ENCODE measurements at regions not wholly inside any gene's neighbourhood (a gene's known extent, or its start where the extent isn't known, plus 50 kb on each side); places are given as distances from the start of the nearest gene placed in this dataset.

DNA sequence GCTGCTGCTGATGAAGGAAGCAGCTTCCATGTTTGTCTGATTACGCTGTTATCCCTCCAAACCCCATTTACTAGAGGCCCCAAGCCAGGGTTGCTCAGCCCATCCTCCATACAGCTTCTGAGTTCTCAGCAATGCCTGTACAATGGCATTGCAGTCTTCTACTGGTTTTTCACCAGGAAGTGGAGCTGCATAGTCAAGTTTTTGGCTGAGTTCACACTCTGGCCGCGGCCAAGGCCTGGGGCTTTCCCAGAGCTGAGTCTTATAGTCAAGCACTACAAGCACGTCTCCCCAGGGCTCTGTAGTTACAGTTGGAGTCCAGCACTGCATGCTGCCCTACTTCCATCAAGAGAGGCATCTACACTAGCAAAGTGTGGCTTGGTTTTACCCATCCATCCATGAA lies 182.5 kb downstream of the POU4F1 start:
- no peak for DNase-seq

DNA sequence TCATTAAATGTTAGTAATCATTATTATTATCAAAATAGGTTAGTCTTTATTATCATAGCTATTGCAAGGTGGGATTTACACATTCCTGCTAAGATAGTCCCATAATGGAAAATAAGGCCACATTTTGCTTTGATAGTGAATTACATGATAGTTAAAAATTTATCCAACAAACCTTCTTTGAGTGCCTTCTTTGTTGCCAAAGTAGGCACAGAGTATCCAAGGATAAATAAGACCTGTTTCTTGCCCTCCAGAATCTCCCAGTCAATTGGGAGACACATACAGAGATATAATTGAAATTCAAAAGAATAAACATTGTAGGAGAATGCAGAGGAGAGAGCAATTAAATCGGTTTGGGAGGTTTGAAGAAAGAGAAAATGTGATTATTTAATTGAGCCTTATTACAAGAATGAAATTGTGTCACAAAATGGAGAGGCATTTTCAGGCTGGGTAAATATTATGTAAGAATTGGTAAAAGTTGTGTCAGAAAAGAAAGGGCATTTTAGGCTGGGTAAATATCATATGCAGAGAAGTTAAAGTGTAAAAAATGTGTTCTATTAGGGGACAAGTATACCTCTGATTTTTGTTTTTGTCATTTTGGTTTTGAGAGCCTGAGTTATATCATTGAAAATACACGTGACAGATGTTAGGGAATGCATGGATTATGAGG lies 189.3 kb downstream of the POU4F1 start:
- DNase-seq, result no peak

DNA sequence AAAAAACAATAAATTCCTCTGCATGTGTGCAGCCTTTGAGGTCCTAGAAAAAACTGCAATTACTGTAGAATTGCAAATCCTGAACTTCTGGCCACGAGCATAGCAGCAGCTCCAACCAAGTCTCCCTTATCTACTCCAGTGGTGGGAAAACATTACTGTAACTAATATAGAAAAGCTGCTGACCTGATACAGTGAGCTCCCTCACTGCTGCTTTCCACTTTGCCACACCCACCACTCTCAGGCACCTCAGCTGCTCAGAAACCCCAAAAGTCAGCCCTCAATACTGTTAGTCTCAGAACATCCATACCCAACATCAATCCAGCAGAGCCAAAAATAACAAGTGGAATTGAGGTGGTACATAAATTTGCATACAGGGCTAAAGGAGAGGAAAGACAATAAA lies 192.5 kb downstream of the POU4F1 start:
- no peak for DNase-seq

DNA sequence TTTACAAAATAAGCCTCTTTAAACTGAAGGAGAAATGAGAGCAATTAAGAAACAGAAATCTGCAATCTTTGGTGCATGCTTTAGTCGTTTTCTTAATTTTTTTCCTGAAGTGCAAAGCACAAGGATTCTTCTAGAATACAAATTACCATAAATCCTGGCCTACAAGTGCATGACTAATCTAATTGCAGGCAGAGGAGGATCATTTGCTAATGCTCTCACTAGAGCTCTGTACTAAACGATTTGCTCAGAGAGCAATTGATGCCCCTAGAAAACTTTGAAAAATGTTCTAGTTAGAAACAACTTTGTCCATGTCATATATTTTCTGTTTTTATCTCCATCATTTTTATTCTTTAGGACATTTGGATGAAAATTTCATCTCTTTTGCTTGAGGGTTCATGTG lies 193.2 kb downstream of the POU4F1 start:
- no peak for DNase-seq

DNA sequence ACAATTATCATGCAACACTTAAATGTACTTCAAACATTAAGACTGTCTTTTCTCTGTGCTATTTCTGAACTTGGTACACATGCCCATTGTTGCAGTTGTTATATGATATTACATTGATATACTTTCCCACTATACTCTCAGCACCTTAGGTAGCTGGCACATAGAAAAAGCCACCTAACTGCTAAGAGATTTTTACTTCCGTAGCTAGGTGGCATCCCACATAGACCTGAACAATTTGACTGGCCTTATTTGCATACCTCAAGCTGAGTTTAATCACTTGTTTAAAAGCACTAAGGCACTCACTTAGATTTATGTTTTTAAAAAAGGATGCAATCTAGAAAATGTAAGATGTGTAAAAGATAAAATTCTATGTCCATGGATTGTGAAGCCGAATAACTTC lies 194.2 kb downstream of the POU4F1 start:
- DNase-seq, result no peak

DNA sequence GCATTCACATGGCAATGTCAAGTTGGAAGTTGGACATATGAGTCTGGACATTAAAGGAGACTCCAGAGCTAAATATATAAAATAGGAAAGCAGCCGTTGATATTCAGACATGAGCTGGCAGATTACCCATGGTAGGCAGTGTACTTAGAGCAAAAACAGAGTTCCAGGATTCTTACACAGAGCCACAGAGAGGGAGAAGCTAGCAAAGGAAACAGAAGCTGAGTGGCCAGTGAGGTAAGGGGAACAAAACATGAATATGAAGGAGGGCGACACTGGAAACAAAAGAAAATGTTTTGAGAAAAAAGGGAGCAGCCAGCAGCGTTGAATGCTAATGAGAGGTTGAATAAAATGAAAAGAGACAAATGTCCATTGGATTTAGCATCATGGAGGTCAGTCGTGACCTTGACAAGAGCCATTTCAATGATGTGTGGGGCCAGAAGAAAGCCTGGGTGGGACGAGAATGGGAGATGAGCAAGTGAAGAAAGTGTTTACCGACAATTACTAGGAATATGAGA lies 198.4 kb downstream of the POU4F1 start:
- DNase-seq, result no peak

DNA sequence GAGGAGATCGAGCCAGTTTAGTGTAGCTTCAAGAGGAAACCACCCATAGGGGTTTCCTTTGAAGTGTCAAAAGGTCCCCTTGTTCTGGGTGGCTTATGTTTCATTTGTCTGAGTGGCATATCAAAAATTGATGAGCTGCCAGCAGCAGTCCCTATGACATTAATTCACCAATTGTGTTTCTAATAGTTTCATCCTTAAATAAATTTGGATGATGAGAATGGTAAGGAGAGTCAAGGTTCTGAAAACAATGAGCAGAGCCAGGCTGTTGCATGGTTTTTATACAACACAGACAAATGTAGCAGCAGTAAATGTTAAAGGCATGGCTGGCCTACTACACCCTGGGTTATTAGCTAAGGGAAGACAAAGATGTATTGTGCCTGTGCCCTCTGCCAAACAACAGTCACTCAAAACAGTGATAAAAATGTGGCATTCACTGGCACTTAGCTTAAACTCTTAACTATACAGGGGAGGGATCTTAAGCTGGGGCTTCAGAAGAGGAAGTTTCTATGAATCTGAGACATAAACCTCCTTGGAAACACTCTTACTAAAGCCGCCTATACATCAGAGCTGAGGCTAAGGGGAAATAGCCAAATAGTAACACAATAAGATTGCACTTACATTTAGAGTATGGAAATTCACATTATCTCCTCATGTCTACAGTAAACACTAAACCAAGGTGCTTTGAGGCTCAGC lies 200.5 kb downstream of the POU4F1 start:
- no peak for DNase-seq

DNA sequence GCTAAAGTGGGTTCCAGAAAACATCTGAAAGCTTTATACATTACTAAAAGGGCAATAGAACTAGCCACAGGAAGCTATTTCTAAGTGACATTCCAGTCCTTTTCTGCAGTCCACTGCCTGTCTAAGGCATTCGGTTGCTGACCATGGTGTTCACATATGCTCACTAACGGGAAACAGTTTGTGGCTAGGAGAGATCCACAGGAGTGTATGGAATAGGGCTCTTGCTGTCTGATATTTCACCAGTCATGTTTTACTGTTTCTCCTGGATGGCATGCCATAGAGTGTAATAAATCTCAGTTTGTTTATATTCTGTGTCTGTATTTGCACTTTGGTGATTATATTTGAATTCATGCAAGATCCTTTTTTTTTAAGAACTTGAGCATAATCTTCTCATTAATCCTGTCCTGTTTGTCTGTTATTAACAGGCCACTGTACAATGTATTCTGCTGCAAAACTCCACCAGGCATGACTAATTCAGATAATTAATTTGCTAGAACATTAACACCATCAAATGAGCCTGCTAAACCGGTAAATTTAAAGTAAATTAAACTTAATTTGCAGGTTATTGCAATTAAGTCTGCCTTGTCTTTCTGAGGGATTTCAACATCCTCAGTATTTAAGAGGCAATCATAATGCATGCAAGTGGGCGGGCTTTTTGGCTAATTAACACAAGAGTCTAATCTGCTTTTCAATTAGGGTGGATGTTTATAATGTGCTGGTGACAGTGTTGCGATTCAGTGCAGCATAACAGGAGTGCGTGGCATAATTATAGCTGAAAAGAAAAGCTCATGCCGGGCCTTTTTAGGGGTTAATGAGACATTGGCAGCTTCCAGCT lies 201.3 kb downstream of the POU4F1 start:
- no peak for DNase-seq

DNA sequence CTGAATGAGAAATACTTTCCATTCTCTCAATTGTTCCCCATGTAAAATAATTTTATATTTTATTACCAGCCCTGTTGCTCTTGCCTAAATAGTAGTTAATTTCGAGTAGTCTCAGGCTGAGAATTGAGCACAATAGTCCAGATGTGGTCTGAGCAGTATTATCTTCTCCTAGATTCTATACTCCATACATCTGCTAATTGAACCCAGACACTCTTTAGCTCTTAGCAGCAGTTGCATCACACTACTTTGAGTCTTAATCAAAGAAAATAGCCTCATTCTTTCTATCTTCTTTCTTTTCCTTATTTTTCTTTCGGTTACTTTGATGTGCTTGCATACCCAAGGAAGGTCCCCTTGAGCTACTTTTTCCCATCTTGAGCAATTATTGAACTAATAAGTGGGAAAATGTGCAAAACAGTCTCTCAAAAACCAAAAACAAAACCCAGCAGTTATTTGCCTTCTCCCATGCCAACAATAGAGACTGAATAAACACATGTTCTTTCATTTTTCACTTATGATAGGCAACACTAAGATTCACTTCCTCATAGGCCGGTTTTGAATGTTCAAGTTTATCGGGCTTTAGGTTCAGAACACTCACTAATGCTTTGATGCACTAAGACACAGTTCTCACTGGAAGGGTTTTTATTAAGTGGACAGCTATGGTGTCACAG lies 204.5 kb downstream of the POU4F1 start:
- no peak for DNase-seq

DNA sequence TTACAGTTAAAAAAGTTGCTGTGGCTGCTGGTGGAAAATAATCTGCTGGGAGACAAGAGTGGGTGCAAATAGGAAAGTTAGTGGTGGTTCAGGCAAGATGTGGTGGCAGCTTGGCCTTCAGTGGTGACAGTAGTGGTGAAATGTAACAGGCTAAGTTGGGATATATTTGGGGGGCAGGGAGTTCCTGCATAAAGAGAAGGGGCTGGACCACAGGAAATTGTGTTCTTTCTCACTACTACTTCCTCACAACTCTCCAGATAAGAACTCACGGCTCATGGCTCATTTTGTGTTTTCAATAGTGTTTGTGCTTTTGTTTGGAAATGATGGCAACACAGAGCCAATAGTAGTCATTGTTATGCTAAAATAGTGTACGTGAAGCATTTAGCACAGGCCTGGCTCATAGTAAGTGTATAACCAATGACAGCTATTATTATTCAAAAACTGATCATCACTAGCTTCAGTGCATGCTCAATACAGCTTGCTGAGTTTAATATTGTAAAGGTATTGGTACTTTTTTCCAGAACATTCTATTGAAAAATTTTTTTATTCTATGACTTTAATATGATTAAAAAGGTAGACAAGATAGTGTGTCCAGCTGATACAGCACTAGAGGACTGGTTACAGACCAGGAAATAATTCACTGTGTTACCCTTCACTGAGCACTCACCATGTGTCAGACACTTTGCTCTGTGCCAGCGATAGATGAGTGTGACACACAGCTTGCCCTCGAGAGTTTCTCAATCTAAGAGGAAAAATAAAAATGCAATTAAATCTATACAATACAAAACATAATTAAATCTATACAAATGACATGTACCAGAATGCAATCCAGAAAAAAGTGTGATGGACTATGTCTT lies 209.8 kb downstream of the POU4F1 start:
- no peak for DNase-seq

DNA sequence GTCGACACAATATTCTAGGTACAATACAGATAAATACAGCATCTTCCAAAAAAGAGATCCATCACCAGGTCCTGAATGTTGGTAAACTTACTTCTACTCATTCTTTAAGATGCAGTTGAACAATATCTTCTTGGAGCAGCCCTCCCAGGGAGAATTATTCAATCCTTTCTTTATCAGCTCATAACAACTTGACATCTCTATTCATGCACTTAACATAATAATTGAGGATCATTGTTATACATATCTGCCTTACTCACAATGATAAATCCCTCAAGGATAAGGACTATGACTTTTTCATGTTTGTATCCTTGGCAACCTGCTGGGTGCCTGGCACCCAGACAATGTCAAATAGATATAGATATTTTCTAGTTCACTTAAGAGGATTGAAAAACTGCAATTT lies 219.5 kb downstream of the POU4F1 start:
- no peak for DNase-seq

DNA sequence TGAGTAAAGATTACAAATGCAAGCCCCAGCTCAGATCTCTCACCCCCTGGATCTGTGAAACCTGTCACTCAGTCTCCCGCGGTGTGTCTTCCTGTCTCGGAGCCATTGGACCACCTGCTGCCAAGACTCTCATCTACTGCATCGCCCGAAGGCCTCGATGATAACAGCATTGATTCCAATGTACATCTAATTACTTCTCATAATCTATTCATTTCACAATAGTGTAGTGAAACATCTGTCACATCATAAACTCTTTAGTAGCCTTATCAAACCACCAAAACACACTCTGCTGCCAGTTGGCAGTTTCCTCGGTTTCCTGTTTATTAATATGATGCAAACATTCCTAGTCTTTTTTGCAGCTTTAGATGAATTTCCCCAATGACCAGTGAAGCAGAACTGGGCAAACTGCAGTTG lies 220.3 kb downstream of the POU4F1 start:
- DNase-seq, result no peak

DNA sequence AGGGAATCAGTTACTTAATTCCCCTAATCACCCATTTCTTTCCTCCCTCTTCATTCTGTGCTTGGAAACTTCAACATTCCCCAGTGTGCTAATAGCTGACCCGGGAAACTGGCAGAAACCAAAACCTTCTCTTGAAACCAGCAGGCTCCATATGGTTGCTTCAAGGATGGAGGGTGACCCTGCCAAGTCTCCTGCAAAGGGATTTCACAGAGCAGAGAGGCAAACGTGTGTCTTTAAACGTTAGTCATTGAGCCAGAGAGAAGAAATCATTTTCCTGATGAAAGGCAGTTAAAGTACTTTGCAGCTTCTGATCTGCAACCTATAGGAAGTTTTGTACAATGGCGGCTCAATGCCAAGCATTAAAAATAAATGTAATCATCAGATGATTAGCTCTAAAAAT lies 220.9 kb downstream of the POU4F1 start:
- no peak for DNase-seq

DNA sequence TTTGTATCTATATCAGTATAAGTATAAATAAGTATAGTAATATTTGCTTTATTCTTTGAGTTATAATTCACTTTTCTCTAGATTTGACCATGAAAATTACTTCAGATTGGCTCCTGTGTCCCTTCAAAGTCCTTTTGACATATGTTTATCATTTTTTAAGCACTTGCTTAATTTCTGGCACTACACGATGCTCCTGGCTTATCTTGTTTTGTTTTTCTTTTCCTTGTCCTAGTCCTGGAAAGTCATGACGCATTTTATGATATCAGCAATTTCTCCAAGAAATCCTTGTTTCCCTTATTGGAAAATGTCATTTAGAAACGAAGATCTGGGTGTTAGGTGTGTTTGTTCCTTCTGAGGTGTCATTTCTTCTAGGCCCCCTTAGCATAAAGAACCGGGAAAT lies 226.5 kb downstream of the POU4F1 start:
- DNase-seq, result no peak

DNA sequence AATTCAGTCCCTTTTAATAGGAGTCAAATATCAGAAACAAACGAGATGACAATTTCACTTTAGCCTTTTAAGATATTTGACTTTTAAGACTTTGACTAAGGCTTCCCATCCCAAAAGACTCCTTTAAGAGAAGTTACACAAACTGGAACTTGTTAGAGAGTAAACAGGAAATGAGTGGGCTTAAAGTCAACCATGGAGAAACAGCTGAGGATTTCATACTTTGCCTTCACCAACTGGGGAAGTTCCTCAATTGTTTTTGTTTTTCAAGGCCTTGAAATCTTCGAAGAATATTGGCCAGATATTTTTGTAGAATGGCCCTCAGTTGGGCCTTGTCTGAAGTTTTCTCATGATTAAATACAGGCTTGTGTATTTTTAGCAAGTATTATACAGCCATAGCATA lies 227.3 kb downstream of the POU4F1 start:
- no peak for DNase-seq

DNA sequence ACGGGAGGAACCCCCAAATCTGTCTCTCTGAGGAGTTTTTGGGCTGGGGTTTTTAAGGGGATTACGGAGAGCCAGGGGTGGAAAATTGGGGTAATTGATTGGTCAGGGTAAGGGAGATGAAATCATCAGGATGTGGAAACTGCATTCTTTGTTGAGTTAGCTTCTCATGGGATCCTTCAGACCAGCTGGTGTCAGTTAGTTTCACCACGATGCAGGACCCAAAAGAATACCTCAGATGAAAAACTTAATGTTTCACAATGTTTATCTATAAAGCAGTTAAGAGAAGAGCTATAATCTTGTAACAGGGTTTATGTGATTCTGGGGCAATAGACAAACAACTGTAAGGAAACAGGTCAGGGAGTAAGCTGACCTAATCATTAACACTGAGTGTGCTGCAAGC lies 230.8 kb downstream of the POU4F1 start:
- DNase-seq, result no peak

DNA sequence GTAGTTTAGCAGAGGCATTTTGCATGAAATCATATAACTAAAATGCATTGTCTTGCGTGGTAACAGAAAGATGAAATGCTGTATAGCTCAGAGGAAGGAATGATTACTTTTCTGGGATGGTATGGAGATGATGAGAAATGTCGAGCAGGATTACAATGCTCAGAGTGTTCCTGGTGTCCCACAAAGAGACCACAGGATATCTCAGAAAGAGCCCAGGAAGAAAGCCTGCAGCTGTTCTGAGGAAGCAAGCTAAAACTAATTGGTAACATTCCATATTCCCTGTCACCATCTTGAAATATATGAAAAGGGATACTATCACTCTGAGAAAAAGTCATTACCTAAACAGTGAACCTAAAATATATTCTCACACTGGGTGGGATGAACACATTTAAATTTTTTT lies 233.1 kb downstream of the POU4F1 start:
- DNase-seq, result no peak

DNA sequence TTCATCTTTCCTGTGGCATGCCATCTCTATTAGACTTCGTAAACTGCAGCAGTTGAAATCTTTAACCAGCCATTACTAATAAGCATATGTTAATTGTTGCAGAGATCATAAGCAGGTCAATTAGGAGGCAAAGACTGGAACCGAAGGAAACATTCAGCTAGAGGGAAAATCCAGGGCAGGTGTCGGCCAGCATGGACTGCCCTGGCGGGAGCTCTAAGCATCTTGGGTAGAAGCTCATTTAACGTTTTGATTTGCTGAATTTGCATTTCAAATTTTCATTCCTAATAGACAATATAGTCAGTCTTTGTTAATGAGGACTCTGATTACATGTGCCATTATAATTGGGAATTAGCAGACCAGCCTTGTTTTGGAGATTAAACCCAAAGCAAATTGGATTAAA lies 238.6 kb downstream of the POU4F1 start:
- no peak for DNase-seq

DNA sequence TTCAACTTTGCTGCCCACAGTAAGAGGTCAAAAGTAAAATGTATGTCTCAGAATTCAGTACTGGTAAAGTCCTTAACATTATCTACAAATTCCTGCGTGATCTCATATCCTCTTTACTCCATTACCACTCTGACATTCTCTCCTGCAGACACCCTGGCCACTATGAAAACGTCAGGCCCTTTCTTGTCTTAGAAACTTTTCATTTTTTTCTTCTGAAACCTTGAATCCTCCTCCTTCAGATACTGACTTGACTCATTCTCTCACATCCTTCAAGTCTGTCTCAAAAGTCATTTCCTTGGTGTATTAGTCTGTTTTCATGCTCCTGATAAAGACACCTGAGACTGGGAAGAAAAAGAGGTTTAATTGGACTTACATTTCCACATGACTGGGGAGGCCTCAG lies 262.3 kb downstream of the POU4F1 start:
- no peak for DNase-seq

DNA sequence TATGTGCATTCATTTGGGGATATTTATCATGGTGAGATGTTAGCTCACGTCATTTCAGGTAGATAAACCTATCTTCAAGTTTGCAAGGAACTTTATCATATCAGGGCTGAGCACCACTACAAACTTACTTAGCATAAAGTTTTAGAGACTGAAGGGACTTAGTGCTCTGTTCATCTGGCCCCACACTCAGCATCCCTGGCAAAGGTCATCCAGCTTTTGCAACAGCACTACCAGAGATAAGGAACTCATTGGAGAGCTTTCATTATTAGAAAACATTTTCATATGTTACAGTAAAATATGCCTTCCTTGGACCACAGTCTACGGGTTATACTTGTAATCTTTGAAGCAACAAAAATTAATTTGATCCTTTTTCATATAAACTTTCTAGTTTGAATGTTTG lies 263.4 kb downstream of the POU4F1 start:
- no peak for DNase-seq

DNA sequence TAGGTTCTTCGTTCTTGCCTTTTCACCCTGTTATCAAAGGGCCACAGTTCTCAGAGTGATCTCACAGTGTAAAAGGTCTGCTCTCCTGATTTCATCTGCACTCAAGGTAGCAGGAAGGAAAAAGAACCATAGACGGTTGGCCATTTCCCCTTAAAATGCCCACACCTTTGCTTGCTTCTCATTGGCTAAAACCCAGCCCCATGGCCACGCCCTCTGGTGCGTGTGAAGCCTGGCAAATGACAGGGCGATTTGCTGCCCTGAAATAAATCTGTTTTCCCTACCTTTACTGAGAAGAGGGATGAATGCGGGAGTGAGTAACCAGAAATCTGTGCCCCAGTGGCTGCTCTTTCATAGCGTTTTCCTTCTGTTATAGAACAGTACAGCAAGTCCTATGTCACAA lies 269.3 kb downstream of the POU4F1 start:
- no peak for DNase-seq

DNA sequence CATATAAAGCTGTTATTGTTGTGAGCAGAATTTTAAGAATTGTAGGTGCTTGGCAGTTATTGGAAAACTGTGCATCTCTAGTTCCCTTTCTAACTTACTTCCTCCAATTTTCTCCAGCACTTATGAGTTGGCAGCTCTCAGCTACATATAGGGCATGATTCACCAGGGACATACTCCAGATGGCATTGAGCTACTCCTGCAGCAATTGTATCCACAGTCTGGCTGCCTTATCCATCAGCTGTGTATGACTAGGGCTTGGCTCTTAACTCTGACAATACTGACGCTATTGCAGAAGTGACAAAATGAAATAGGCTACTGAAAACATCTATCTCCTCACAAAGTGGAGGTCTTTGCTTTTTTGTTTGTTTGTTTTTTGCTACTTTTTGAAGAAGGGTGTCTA lies 276.7 kb downstream of the POU4F1 start:
- DNase-seq, result no peak

All from stimulated activated CD4-positive, alpha-beta T cell treated with anti-CD3 and anti-CD28 coated beads, Interleukin-2, amount 100 ng/mL, for 24 hours (primary cell).